GM19468 (cell line): ENCODE measurements at regions not wholly inside any gene's neighbourhood (a gene's known extent, or its start where the extent isn't known, plus 50 kb on each side); places are given as distances from the start of the nearest gene placed in this dataset.

Experiments
- ATAC-seq: cut with Tn5 transposase; IDR thresholded peaks from one replicate; pipeline ENCODE4 v1.9.1; 2021; ENCODE audit warnings: mild to moderate bottlenecking, moderate library complexity, moderate number of reproducible peaks; ENCODE audit not compliant: unreplicated experiment; ENCODE audit errors: extremely low read depth

DNA sequence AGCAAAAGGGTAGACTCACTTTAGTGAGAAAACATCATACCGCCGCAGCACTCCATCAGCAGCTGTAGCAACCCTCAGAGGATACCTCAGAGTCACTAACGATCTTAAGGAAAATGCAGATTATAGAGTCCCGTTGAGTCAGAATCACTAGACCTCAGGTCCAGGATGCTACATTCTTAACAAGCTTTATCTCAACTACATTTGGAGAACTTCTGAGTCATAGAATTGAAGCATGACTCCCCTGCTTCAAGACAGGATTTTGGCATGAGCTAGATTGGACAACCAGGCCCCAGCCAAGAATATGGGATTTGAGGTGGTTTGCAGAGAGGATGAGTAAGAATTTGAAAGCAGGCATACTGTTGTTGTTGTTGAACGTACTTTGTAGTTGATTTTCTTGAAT is 118.9 kb upstream of the UBL3 start:
- ATAC-seq = no peak

DNA sequence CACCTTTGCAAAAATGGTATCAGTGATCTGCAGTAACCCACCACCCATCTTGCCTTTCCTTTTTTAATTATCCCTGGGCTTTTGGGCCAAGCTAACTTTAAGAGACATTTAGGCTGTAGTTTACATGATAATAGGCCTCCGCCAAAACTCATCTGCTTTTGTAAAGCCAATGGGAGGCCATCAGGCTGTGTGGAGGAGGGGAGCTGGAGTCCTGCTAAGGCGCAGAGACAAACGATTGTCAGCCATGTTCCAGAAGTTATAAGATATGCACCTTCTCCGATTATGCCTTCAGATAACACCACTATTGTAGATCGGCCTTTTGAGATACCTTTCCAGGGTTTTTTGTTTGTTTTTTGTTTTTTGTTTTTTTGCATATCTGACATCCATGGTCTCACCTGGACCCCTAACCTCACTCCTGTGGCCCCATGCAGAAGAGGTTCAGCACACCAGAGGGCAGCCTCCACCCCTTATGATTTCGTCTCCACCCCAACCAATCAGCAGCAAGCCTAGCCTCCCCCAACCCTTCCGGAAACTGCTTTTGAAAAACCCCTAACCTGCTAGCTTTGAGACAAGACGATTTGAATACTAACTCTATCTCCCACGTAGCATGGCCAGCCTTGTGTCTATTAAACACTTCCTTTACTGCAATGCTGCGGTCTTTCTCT is 113.9 kb upstream of the UBL3 start:
- ATAC-seq = no peak

DNA sequence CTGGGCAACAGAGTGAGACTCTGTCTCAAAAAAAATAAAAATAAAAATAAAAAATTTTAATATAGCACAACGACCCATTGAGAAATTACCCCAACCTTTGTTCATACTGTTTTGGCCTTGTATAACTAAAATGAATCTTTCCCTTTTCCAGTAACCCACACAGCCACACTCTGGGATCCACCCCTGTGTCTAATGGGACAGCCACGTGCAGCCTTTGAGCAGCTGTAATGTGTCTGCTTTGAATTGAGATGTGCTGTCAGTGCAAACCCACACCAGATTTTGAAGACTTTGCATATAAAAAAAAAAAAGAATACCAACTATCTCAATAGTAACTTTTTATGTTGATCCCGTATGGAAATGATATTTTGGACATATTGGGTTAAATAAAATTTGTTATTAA is 112.7 kb upstream of the UBL3 start:
- no peak for ATAC-seq

DNA sequence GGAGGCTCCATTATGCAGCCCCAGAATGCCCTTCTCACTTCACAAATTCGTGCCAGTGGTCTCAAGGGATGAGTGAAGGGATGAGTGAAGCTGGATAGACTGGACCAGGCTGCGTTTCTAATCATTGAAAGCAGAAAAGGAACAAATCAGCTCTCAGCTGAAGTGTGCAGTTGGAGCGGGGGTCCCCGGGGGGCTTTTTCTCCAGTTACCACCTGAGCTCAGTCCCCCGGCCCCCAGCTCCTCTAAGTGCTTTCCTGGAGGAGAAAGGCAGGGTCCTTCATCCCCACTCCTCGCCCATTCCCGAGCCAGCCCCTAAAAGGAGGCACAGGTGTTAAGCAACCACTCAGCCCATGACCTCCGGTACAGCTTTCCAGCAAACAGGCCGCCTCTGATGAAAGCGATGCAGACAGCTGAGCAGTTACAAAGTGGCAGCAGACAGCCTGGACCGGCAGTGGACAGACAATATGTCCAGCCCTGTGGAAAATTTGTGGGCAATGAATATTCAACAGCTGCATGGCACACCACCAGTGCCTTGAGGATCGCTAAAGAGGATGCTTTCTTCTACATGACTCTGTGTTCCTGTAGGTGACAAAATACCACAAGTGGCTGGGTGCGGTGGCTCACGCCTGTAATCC is 110.7 kb upstream of the UBL3 start:
- no peak for ATAC-seq

GRCh38 chr13:29959603-29960002 is 109.2 kb upstream of the UBL3 start:
- no peak for ATAC-seq

DNA sequence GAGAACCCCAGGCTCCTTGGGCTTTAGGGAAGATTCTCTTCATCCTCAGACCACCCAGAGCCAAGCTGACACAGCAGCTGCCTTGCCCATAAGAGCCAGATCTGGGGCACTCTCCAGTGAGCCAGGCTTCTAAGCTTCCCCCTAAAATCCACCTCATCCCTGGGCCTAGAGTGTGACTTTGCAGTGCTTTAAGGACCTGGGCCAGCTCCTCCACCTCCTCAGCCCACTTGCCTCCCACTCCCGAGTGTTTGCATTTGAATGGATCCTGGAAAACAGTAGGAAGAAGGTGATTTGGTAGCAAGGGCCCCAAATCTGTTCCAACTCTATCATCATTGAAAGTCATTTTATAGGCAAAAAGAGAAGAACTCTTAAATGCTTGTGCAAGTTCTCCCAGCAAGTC is 108.7 kb upstream of the UBL3 start:
- no peak for ATAC-seq

GRCh38 chr13:29958476-29958875 is 108.1 kb upstream of the UBL3 start:
- ATAC-seq = no peak

GRCh38 chr13:29957320-29957719 is 106.9 kb upstream of the UBL3 start:
- ATAC-seq = no peak

GRCh38 chr13:29956853-29957252 is 106.4 kb upstream of the UBL3 start:
- no peak for ATAC-seq

DNA sequence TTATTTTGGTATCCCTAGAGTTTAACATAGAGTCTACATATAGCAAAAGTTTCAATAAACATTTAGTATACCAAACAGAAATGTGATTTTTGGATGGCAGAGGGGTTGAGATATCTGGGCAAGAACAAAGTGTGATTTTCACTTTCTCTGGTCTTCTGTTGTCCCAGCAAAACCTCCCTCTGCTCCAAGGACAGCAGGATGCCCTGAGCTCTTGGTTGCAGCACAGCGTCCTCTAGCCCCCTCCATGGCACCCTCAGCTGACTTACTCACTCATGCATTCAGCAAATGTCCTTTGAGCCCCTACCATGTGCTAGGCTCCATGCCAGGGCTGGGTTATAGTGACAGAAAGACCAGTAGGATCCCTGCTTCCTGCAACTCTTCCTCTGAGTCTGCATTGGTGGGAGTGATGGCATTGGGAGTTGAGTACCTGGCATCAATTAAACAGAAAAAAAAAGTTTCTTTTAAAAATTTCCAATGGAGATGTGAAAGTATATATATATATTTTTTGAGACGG is 104.8 kb upstream of the UBL3 start:
- ATAC-seq = no peak

GRCh38 chr13:29954082-29955028 is 103.9 kb upstream of the UBL3 start:
- no peak for ATAC-seq

DNA sequence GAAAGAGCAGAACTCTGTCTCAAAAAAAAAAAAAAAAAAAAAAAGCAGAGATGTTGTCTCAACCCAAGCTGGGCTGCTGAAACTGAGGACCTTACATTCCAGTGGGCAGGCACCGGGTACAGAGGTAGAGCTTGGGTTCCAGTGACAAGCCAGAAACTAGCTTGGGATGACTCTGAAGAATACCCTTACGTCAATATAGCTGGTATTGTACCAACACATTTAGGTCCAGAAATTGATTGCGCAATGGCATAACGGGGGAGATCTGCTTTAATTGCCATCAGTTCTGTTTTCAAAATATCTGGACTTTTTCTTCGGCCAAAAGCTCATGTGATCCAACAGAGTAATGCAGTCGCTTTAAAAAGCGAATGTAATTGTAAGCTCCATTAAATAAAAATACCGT is 103.1 kb upstream of the UBL3 start:
- no peak for ATAC-seq

DNA sequence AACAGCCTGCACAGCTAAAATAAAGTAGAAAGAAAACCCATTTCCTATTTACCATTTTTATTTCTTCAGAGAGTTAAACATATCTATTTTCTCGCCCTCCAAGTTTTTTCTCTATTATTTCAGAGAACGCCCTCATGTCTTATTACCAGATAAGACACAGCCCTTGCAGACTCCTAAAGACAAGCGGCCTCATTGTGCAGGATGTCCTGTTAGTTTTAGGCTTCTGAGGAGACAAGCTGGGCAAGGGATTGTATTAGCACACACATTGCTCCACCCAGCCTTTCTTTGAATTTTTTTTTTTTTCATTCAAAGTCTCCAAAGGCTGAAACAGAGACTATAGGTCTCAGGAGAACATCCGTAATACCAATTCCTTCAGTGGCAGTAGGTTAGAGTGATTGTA is 101.8 kb upstream of the UBL3 start:
- ATAC-seq = no peak

- no peak for ATAC-seq
These were observed 98.4 kb upstream of the UBL3 start for GRCh38 chr13:29948791-29949190.

DNA sequence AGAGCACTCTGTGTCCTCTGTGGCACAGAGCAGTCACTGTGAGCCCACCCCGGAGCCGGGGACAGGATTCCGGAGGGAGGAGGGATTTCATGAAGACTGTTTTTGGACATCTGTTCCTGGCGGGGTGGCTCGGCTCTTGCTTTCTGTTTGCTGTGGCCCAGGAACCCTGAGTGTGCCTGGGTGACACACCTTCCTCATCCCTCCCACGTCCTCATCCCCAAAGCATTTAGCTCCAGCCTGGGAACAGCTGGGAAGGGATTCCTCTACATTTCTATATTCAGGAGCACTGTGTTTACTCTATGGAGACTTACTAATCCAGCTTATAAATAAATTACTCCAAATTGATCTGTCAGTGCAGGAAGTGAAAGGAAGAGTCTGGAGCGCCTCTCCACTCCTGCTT is 97.8 kb upstream of the UBL3 start:
- ATAC-seq = no peak

DNA sequence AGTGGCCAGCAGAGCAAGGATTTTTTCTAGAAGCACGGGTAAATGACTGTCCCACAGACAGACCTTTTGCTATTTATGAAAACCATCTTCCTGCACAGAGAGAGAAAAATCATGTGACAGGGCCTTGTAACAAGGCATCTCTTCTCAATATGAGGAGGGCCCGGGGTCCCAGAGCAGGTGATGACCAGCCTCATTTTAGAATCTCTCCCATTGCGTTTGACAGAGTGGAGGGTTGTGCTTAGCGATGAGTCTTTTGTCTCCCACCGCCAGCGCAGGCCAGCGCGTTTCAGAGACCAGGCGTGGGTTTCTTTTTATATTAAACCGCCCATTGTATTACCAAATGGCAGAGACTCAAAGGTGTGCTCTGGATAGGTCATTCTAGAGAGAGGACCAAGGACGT is 97.4 kb upstream of the UBL3 start:
- no peak for ATAC-seq

DNA sequence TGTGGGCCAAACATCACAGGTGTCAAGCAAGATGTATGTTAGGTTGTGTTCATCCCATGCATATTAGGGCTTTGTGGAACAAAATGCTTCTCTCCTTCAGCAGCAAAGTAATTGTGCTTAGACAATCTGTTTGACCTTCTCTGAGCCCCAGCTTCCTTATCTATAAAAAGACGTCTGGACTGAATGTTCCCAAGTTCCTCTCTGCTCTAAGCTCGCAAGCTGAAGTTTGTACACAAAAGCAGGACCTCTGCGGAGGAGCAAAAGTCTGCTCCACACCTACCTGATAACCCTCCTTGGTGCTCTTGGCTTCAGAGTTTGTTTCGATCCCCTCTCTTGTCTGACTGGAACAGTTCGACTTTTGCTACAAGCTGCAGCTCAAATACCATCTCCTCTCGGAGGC is 95.7 kb upstream of the UBL3 start:
- ATAC-seq = no peak

- ATAC-seq = no peak
These were observed 93.3 kb upstream of the UBL3 start for GRCh38 chr13:29943686-29944085.

GRCh38 chr13:29943273-29943672 is 92.9 kb upstream of the UBL3 start:
- no peak for ATAC-seq

- ATAC-seq = no peak
These were observed 90.3 kb upstream of the UBL3 start for GRCh38 chr13:29940715-29941114.

DNA sequence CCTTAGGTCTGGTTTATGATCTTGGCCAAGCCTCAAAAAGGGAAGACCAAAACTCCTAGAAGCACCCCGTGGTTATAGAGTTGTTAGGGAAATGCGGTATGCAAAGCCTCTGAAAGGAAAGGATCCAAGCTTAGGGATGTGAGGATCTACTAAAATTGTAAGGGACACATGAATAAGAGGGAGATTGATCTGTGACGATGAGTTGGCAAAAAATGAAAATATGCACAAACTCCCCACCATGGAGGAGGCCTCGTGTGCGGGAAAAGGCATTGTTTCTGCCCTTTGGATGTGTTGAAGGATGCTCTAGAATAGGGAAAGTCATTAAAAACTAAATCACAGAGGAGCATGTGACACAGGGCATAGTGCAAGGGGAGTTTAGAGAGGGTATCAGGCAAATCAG is 88.7 kb upstream of the UBL3 start:
- no peak for ATAC-seq
